OCI-M2 (cell line): ENCODE measurements at regions not wholly inside any gene's neighbourhood (a gene's known extent, or its start where the extent isn't known, plus 50 kb on each side); places are given as distances from the start of the nearest gene placed in this dataset.
A peak's percentile ranks its signal among the peaks of the same experiment; 100 is the strongest.

Experiments
- DNase-seq: peaks from one replicate; lab custom pipeline; 2025; ENCODE audit not compliant: unreplicated experiment; lab: John Stamatoyannopoulos, UW

DNA sequence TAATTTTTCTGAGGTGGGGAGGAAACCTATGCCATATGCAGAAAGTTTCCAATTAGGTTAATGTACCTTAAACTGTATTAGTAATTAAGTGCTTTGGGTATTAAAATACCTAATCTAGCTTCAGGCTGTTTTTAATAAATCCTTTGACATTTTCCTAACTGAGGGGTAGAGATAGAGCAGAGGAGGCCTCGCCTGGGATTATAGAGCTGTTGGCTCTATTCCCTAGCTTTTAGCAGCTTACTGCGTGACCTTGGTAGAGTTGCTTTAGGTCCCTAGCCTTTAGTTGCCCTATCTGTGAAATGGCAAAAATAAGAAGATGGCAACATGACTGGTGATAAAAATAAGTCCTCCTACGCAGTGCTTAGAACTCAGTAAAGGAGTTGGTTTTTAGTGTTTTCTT, 621.0 kb downstream of the LMO4 start:
- DNase-seq: no peak

DNA sequence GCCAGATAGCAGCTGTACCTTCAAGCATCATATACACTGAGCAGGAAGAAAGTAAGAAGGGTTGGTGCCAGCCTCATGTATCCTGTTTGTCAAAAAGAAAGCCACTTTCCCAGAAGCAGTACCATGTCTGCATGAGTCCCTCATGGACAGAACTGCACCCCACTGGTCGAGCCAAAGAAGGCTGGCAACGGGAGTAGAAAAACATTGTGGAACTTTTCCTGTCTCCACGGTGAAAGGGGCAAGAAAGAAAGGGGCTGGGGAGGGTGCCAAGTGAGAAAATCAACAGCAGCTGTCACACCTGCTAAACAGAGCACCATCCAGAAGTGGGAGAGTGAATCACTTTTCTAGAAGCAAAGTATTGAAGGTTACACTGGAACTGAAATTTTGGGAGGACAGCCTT, 621.7 kb downstream of the LMO4 start:
- no peak for DNase-seq

DNA sequence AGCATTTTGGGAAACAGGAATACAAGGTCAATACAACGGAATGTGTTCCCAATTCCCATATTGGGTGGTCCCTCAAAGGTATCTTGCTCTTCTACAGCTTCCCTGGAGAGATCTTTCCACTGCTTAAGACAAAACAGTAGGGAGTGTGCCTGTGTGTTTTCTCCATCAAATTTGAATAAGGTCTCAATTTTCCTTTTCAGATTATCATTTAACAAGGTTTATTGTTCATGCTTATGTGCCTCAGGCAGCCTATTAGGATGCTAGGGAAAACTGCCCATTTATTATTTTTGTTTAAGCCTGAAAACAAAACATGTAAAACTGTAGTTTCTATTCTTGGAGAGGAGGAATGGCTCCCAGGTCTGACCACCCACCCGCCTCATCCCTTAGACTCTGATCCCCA, 622.7 kb downstream of the LMO4 start:
- no peak for DNase-seq

DNA sequence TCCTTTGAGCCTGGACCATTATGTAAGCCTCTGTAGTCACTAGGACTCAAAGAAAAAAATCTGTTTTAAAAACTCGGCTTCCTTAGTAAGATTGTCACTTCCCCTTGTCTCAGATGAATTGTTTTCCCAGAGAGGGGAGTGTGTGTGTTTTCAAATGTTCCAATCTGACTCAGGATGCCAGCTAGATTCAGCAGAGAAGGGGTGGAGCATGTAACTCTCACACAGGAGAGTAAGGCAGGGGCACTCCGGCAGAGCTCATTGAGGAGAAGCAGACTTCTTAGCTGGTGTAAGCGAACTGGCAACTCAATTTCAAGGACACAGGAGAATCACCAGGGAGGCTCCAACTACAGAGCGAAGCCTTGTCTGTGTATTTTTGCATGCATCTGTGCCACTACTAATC, 623.2 kb downstream of the LMO4 start:
- DNase-seq: no peak

DNA sequence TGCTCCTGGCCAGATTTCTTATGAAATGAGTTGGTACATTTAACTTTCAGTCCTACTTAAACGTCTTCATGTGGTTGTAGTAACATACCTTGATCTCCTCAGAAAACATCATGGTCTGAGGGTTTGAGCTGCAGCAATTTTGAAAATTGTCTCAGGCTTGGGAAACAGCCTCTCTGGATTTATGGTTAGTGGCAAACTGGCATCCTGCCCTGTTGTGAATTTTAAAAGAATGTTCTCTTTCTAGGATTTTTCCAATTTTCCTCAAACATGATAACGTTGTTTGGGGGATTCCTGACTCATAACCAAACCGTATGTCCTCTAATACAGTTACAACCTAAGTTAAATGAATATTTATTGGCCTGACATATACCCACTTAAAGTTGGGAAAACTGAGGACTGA, 624.4 kb downstream of the LMO4 start:
- DNase-seq: no peak

DNA sequence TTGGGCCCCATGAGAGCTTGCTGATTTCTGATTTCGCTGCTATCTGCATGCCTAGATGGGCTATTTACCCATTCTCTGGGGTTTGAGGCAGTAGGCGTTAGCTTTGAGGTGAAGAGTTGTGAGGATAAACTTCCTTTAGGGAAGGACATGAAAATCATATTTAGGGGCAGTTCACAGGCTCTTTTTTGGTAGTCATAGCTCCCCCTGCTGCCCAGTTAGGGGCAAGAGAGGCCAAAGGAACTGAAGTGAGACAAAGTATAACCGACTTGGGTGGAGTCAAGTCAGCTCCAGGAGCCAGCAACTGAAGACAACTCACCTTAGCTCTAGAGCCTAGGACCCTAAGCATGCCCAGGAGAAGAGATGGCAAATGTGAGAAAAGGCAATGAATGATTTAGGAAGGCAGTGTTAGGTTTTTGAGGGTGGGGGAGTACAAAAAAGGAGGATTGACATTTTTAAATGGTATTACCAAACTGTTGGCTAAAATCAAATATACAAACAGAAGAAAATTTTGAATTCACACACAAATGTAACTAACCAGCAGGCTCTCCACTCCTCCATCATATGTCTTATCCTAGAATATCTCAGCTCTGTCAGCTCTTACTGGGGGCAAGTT, 625.2 kb downstream of the LMO4 start:
- DNase-seq: peak; percentile 19

DNA sequence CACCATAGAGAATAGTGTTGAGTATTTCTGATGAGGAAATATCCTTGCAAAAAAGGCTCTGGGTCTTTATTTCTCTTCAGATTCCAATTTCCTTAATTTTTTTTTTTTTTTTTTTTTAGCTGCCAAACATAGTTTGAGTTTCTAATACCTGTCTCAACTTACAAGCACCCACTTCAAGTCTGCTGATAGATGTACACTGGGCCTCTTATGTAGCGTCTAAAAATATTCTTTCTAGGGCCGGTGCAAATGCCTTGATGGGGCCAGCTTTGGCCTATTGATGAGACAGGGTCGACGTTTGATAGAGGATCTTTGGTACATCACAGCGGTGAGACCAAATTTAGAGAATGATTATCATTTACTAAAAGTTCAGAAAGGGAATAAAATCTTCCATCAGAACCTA, 626.4 kb downstream of the LMO4 start:
- DNase-seq: no peak

DNA sequence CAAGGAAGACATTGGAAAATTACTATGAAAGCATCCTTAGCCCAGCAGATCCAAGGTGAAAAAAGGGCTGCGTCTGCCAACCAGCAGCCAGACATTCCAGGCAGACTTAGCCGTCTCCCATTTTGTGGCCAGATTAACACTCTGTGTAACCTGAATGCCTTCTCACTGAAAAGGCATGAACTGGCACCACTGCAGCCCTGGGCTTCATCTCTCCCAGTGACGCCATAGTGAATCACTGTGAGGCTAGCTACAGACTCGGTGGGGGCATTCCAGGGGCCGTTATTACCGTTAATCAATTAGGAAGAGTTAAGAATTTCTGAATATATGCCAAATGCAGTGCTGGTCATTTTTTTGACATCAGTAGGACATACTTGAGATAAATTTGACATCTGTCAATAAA, 627.4 kb downstream of the LMO4 start:
- DNase-seq: no peak

DNA sequence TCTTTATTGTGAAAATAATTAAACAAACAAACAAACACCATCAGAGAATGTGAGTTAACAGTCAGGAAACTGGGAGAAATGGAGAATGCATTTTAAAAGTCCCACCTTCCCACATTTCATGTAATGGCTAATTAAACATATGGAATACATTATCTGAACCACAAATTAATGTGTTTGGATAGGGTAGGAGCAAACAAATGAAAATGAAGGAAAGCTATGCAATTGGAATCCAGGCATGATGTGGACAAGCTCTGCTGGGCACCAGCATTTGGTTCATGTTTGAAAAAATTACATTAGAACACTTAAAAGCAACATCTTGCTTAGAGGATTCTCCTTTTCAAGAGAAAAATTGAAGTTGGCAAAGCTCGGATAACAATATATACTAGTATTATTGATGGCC, 628.1 kb downstream of the LMO4 start:
- no peak for DNase-seq

DNA sequence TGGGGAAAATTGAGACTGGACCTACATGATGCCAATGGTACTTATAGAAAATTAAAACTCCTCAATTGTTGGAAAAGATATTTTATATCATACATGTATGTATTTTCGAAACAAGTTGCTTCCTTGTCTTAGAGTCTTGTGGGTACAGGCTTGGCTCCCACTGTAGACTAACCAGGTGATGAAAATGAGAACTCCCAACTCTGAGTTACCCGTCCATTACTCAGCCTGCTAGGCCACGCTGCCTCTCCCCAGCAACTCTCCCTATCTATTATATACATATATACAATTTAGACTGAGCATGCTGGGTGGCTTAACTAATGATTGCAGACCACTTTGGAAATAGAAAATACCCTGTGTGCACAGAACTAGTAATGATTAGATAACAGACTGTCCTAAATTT, 628.7 kb downstream of the LMO4 start:
- DNase-seq: no peak

DNA sequence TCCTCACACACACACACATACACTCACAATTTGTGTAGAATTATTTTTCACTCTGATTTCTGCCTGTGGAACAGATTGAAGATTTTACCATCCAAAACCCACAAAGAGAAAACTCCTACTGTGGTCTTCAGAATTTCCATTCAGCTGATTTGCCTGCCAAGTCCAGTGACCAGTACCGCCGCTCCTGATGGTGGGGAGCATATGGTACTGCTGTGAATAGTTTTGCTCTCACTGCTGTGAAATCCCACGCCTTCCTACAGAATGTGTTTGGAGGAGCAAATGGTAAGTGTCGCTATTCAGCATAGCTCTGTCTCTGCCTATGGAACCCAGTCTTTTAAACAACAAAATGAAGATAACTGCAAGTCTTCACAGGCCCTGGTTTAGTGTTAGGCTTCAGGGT, 629.5 kb downstream of the LMO4 start:
- DNase-seq: no peak

DNA sequence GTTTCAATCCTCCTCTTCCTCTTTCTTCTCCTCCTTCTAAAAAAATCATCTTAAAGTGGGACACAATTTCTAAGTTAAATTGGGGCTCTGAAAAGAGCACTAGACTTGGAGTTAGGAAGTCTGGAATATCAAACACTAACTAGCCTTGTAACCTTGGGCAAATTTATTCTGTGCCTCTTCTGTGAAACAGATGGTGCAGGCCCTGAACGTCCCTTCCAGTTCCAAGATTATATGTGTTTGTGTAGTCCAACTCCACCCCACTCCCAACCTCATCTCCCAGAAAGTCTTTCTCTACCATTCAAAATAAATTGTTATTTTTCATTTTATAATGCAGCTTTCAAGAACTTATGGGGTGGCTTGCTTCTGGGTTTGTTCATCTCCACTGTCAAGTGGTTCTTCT, 630.0 kb downstream of the LMO4 start:
- DNase-seq: no peak

DNA sequence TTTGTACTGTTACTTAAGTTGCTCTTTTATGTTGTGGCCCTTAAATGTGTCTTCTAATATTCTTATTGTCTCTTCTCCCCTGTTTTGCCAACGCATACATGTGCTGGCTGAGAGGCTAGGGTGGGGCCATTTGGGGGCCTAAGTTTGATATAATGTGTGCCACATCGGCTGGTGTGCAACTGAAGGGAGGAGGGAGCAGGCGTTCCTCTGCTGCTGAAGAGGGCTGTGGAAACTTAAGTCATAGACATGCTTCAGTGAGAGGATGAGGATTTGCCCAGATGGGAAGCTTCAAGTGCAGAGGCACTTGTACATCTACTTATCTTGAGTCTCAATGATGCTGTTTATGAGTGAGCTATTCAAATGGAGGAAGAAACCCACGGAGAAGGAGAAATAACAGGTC, 630.6 kb downstream of the LMO4 start:
- no peak for DNase-seq

DNA sequence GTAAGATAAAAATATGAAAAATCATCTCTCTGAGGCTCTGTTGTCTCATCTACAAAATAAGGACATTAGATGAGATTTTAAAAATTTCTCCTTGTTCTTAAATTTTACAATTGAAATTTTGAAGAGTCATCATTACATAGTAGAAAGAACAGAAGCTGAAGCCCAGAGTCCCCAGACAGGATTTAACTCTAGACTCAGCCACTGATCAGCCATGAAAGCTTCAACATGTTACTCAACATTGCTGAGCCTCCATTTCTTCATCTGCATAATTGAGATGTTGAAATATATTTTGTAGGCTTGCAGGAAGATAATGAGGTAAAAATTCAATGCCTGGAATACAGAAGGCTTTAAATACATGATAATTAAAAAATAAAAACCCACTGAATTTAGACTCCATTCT, 633.3 kb downstream of the LMO4 start:
- no peak for DNase-seq

DNA sequence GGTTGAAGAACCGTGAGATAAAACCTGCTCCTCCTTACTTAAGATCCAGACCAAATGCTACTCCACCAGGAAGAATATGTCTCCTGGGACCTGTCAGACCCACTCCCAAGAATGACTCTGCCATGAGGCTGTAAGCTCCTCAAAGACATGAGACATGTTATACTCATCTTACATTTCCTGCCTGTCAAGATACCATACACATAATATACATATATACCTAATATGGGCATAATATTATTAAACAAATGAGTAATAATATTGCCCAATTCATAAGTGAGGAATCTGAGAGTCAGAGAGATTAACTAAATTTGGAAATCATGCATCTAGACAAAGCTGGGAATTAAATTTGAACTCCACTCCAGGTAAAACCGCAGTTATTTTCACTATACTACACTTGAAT, 634.9 kb downstream of the LMO4 start:
- DNase-seq: no peak

DNA sequence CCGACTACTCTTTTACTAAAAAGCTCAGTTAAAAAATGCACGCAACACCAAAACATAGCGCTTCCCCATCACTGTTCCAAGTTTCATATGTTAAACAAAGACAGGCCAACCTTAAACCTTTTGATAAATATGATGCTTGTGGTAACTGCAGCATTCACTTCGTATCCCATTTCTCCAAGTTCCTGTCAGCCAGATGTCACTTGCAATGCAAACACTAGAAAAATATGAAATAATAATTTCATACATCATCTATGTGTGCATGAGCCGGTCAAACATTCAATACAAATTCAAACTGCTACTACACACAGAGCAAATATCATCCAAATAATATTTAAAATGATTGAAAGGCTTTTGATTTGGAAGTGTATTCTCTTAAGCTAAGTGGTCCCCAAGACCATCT, 636.5 kb downstream of the LMO4 start:
- no peak for DNase-seq

DNA sequence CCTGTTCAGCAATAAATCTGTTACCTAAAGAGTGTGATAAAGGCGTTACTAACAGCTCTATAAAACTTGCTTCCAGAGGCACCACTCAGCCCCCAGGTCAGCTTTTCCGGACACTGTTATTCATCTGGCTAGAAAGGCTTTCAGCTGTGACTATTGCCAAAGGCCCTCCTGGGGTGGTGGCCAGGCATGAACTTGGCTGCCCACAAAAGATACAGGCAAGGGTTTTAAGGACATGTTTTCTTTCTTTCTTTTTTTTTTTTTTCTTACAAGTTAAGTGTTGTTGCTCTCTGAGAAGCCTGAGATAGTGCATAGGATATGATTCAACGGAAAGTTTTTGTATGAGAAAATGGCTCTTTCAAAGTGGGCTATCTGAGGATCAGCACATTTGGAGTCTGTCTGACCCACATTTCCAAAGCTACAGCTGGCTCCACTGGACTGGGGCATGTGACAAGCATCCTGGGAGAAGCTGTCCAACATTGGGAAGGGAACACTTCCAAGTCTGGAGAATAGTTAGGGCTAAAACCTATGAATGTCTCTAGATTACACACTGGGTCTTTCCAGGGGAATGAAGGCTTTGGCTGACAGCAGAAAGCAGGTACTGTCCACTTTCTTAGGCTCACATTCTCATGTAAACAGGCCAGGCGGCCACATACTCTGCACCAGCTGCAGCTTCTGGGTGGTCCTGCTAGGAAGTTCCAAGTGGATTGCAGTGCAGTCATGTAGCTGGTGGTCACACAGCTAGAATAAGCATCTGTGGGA, 639.7 kb downstream of the LMO4 start:
- no peak for DNase-seq

DNA sequence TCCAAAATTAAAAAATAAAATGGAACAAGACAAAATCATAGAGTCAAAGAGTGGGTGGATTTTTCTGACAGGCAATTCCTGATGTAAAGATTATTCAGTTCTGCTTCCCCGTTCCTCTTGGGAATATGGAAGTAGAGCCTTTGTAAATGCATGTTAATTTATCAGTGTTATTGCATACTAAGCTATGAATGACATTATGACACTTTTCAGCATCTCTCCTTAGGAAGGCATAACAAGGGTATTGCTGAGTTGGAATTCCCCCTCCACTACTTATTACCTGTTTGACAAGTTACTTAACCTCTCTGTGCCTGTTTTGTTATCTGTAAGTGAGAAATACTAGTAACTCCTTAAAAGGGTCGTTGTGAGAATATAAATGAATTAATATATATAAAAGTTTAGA, 640.4 kb downstream of the LMO4 start:
- no peak for DNase-seq

DNA sequence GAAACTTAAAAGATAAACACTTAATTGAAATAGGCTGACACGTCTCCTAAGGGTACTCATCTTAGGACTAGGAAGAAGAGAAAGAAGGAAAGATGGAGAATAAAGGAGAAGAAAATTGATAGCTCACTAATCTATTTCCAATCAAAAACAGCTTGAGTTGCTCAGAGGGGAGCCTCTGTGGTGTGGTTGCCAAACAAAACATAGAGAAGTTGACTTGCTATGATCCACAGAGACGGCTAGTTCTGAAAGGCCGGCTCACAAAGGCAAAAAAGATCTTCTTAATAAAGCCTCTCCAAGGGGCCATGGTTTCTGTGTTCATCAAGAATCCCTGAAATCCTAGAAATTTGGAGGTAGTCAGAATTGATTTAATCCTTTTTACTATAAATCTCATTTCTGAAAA, 644.1 kb downstream of the LMO4 start:
- DNase-seq: no peak

DNA sequence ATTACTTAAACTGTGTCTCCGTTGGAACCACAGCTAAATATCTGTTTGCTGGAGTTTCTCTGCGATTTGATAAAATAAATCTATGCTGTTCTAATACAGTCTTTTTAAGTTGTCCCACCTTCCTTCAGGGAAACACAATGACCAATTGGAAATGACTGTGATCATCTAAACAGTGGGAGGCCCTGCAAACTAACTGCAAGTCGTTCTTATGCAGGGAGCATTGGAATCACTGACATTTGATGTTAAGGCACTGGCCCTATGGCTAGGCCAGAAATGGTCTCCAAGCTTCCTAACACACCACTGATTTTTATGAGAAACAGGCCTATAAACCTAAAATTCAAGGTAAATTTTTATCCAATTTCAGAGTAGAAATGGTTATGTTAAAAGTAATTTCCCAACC, 645.2 kb downstream of the LMO4 start:
- DNase-seq: no peak

DNA sequence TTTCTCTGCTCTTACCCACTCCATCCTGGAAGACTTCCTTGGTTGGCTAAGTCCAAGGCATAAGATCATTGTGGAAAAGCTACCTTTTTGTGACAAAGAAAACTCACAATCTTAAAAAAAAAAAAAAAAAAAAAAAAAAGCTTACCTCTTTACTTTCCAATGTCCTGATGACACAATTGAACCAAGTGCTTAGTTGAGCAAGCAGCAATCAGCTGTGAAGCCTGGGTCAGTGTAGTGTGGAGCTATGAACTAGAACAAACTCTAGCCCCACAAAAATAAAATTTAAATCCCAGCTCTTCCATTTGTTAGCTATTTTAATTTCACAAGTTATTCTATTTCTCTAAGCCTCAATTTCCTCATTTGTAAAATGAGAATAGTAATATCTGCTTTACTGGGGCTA, 647.6 kb downstream of the LMO4 start:
- DNase-seq: no peak

DNA sequence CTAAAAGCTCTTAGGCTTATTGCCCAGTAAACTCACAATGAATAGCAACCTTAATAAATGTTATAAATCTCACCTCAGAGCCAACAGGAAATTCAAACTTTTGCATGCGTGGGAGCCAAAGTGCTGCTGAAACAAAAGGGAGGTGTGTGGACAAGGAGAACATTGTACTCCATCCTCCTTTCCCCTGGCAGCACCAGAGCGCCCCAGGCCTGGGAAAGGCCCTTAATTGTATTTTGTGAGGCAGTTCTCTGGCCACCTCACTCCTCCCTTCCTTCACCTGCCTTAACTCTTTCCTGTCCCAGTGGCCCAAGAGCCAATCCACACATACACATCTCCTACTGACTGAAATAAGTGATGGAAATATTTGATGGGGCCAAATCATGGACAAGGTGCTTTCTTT, 648.5 kb downstream of the LMO4 start:
- DNase-seq: no peak

DNA sequence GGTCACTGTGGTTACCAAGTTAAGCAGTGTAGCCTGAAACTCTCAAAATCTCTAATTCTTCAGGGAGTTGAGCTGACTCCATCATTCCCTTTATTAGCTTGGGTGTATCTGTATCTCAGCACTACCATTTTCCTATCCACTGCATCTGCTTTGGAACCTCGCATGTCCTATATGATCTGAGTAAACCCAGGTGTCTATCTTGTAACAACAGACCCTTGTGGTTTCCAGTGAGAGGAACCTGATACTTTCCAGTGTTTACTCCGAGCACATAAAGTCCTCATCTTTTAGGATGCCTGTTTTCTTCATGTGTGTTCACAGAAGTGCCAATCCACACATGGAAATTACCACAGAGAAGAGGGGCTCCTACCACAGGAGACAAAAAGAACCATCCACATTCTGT, 650.4 kb downstream of the LMO4 start:
- no peak for DNase-seq
